GM12891 (cell line): ENCODE measurements at regions not wholly inside any gene's neighbourhood (a gene's known extent, or its start where the extent isn't known, plus 50 kb on each side); places are given as distances from the start of the nearest gene placed in this dataset.

Source experiments
- PAX5 ChIP-seq: IDR thresholded peaks from 2 replicates; pipeline ENCODE4 v1.6.1; 2011; ENCODE audit warnings: low read length, moderate library complexity, mild to moderate bottlenecking; ENCODE audit not compliant: insufficient read depth, severe bottlenecking
- POLR2A ChIP-seq: IDR thresholded peaks from 2 replicates; pipeline ENCODE4 v1.6.1; 2011; ENCODE audit warnings: low read depth, low read length, control low read depth
- POLR2AphosphoS5 ChIP-seq: IDR thresholded peaks from 2 replicates; pipeline ENCODE4 v1.6.1; 2011; ENCODE audit warnings: low read depth, low read length, control low read depth
- POU2F2 ChIP-seq: IDR thresholded peaks from 2 replicates; pipeline ENCODE4 v1.6.1; 2011; ENCODE audit warnings: low read depth, mild to moderate bottlenecking, control low read depth, low read length, moderate library complexity
- SPI1 ChIP-seq: IDR thresholded peaks from 2 replicates; pipeline ENCODE4 v1.6.1; 2011; ENCODE audit warnings: low read depth, low read length, control low read depth
- TAF1 ChIP-seq: IDR thresholded peaks from 2 replicates; pipeline ENCODE4 v1.6.1; 2011; ENCODE audit warnings: low read depth, low read length, control low read depth

GRCh38 chr2:79387431-79387830 is 125.4 kb upstream of the CTNNA2 start:
- TF ChIP-seq POU2F2, result no peak
- no peak for TF ChIP-seq SPI1
- TF ChIP-seq POLR2A, result no peak
- no peak for TF ChIP-seq POLR2AphosphoS5
- no peak for TF ChIP-seq TAF1
- TF ChIP-seq PAX5, result no peak
